Chondrocyte (in vitro differentiated cells): ENCODE measurements at regions not wholly inside any gene's neighbourhood (a gene's known extent, or its start where the extent isn't known, plus 50 kb on each side); places are given as distances from the start of the nearest gene placed in this dataset.

ENCODE experiments used
- DNase-seq: peaks from one replicate; pipeline ENCODE4 v3.0.0; 2021; ENCODE audit warnings: mixed read lengths, low spot score
- H3K27ac Mint-ChIP-seq: one replicate; pipeline ENCODE4 v1.8.0; 2021; ENCODE audit warnings: mild to moderate bottlenecking, moderate library complexity, mixed read lengths; ENCODE audit not compliant: unreplicated experiment
- H3K27me3 Mint-ChIP-seq: 2 replicates; pipeline ENCODE4 v1.8.0; 2021; ENCODE audit warnings: low read depth, mixed read lengths
- H3K36me3 Mint-ChIP-seq: 2 replicates; pipeline ENCODE4 v1.8.0; 2021; ENCODE audit warnings: low read depth, mixed read lengths
- H3K4me1 Mint-ChIP-seq: 2 replicates; pipeline ENCODE4 v1.8.0; 2021; ENCODE audit warnings: low read depth, mild to moderate bottlenecking, mixed read lengths
- H3K4me3 Mint-ChIP-seq: one replicate; pipeline ENCODE4 v1.8.0; 2021; ENCODE audit warnings: mild to moderate bottlenecking, moderate library complexity, mixed read lengths; ENCODE audit not compliant: unreplicated experiment
- H3K9me3 Mint-ChIP-seq: 2 replicates; pipeline ENCODE4 v1.8.0; 2021; ENCODE audit warnings: low read depth, mixed read lengths
- TF ChIP-seq, protein P1 (sequence below): fragments of 200-600 bp; sonication (generic); IDR thresholded peaks from 2 replicates; pipeline ENCODE4 v1.5.0; 2021; ENCODE audit warnings: antibody characterized with exemption, mild to moderate bottlenecking, moderate library complexity

DNA sequence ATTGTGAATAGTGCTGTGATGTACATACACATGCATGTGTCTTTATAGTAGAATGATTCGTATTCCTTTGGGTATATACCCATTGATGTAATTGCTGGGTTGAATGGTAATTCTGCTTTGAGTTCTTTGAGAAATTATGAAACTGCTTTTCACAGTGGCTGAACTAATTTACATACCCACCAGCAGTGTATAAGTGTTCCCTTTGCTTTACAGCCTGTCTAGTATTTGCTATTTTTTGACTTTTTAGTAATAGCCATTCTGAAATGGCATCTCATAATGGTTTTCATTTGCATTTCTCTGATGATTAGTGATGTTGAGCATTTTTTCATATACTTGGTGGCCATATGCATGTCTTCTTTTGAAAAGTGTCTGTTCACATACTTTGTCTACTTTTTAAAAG, 54.5 kb upstream of the FAM78B start:
- TF ChIP-seq, protein P1, sequence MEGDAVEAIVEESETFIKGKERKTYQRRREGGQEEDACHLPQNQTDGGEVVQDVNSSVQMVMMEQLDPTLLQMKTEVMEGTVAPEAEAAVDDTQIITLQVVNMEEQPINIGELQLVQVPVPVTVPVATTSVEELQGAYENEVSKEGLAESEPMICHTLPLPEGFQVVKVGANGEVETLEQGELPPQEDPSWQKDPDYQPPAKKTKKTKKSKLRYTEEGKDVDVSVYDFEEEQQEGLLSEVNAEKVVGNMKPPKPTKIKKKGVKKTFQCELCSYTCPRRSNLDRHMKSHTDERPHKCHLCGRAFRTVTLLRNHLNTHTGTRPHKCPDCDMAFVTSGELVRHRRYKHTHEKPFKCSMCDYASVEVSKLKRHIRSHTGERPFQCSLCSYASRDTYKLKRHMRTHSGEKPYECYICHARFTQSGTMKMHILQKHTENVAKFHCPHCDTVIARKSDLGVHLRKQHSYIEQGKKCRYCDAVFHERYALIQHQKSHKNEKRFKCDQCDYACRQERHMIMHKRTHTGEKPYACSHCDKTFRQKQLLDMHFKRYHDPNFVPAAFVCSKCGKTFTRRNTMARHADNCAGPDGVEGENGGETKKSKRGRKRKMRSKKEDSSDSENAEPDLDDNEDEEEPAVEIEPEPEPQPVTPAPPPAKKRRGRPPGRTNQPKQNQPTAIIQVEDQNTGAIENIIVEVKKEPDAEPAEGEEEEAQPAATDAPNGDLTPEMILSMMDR: no peak
- H3K36me3 Mint-ChIP-seq: no peaks in the 10 kb centered on the region
- H3K27me3 Mint-ChIP-seq: no peaks in the 10 kb centered on the region
- H3K4me3 Mint-ChIP-seq: no peak overlapping the region
- DNase-seq: no peak
- no peak overlapping the region for H3K27ac Mint-ChIP-seq
- H3K9me3 Mint-ChIP-seq: peaks cover 55% of the 10 kb centered on the region
- H3K4me1 Mint-ChIP-seq: no peaks in the 10 kb centered on the region

- H3K36me3 Mint-ChIP-seq: no peaks in the 10 kb centered on the region
- no peaks in the 10 kb centered on the region for H3K27me3 Mint-ChIP-seq
- TF ChIP-seq, protein P1: no peak
- H3K4me3 Mint-ChIP-seq: no peak overlapping the region
- peaks cover 32% of the 10 kb centered on the region for H3K9me3 Mint-ChIP-seq
- no peak for DNase-seq
- H3K4me1 Mint-ChIP-seq: no peaks in the 10 kb centered on the region
- no peak overlapping the region for H3K27ac Mint-ChIP-seq
Measured at GRCh38 chr1:166233750-166234366, 67.1 kb upstream of the FAM78B start.

DNA sequence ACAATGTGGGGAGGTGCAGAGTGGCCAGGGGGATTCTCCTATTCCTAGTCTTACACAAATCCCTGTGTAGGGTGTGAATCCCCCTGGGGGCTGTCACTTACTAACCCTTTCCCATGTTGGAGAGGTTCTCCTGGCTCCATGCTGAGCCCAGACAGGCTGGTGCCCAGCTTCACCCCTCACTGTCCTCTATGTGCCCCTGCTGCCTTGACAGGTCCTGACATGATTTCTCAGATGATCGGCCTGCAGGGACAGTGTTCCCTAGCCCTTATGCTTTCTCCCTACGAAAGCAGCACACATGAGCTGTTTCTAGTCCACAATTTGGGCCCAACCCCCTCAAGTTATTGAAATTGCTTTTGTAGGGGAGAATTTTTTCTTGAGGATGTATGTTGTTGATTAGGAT, 68.9 kb upstream of the FAM78B start:
- Mint-ChIP-seq H3K27me3 (no peaks in the 10 kb centered on the region), H3K4me3 (no peak overlapping the region), H3K27ac (no peak overlapping the region), H3K36me3 (no peaks in the 10 kb centered on the region), H3K9me3 (peaks cover 25% of the 10 kb centered on the region), H3K4me1 (no peaks in the 10 kb centered on the region)
- DNase-seq: no peak
- TF ChIP-seq, protein P1: no peak

DNA sequence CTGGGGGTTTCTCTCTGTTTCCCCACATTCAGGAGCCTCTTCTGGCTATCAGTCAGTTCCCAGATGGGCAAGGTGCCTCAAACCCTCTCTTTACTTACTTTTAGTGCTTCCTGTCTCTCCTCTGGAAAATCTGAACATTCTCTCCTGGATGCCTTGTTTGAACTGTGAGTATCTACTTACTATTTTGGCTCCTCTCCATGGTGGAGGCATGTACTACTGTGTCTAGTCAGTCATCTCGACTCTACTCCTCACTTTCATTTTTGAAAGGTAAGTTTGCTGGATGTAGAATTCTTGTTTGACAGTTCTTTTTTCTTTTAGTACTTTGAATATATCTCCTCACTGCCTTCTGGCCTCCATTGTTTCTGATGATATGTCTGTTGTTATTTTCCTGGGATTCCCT, 70.9 kb upstream of the FAM78B start:
- DNase-seq: no peak
- H3K36me3 Mint-ChIP-seq: no peaks in the 10 kb centered on the region
- H3K9me3 Mint-ChIP-seq: peaks cover 14% of the 10 kb centered on the region
- no peak overlapping the region for H3K4me3 Mint-ChIP-seq
- TF ChIP-seq, protein P1: no peak
- H3K4me1 Mint-ChIP-seq: no peaks in the 10 kb centered on the region
- H3K27me3 Mint-ChIP-seq: no peaks in the 10 kb centered on the region
- no peak overlapping the region for H3K27ac Mint-ChIP-seq

- H3K27ac Mint-ChIP-seq: no peak overlapping the region
- no peak for DNase-seq
- no peaks in the 10 kb centered on the region for H3K4me1 Mint-ChIP-seq
- H3K4me3 Mint-ChIP-seq: no peak overlapping the region
- TF ChIP-seq, protein P1: no peak
- peaks cover 55% of the 10 kb centered on the region for H3K9me3 Mint-ChIP-seq
- H3K36me3 Mint-ChIP-seq: no peaks in the 10 kb centered on the region
- no peaks in the 10 kb centered on the region for H3K27me3 Mint-ChIP-seq
Measured at GRCh38 chr1:166253076-166253779, 86.4 kb upstream of the FAM78B start.
